ENCODE measurements at regions not wholly inside any gene's neighbourhood (a gene's known extent, or its start where the extent isn't known, plus 50 kb on each side); places are given as distances from the start of the nearest gene placed in this dataset.

- H3K4me3 ChIP-seq (ENCODE audit: low read length) = no peak overlapping the region
- no peaks in the 10 kb centered on the region for H3K36me3 ChIP-seq (replicated peaks; ENCODE audit: low read depth, low read length)
- H3K9ac ChIP-seq (ENCODE audit: low read length) = no peak overlapping the region
- H4K20me1 ChIP-seq (ENCODE audit: insufficient read depth, low read length) = no peaks in the 10 kb centered on the region
- no peaks in the 10 kb centered on the region for H3K27me3 ChIP-seq (ENCODE audit: low read depth, low read length)
- TF ChIP-seq CTCF (IDR thresholded peaks at IDR 0.05; ENCODE audit: low read depth, low read length) (peak; percentile 66), EZH2phosphoT487 (IDR thresholded peaks at IDR 0.05; ENCODE audit: low read depth) (no peak)
- no peaks in the 10 kb centered on the region for H3K9me3 ChIP-seq (ENCODE audit: insufficient read depth, low read length)
- no peak overlapping the region for H3K27ac ChIP-seq (ENCODE audit: low read length)
- no peak overlapping the region for H2AFZ ChIP-seq (ENCODE audit: low read depth, low read length)
- H3K4me2 ChIP-seq (ENCODE audit: low read length) = no peak overlapping the region
- no peaks in the 10 kb centered on the region for H3K4me1 ChIP-seq (ENCODE audit: low read length)
- no peaks in the 10 kb centered on the region for H3K79me2 ChIP-seq (ENCODE audit: low read length)
Observed at GRCh38 chr3:76024640-76025039, 239.3 kb upstream of the ZNF717 start.

- H2AFZ ChIP-seq (ENCODE audit: low read depth, low read length) = 0 out of 2 replicates have a peak overlapping the region, but pooled peaks have one; percentile 31
- H3K4me1 ChIP-seq (ENCODE audit: low read length) = no peaks in the 10 kb centered on the region
- H3K9me3 ChIP-seq (ENCODE audit: insufficient read depth, low read length) = no peaks in the 10 kb centered on the region
- no peak overlapping the region for H3K4me2 ChIP-seq (ENCODE audit: low read length)
- TF ChIP-seq CTCF (IDR thresholded peaks at IDR 0.05; ENCODE audit: low read depth, low read length) (no peak), EZH2phosphoT487 (IDR thresholded peaks at IDR 0.05; ENCODE audit: low read depth) (no peak)
- H3K27me3 ChIP-seq (ENCODE audit: low read depth, low read length) = no peaks in the 10 kb centered on the region
- H3K27ac ChIP-seq (ENCODE audit: low read length) = no peak overlapping the region
- H3K79me2 ChIP-seq (ENCODE audit: low read length) = no peaks in the 10 kb centered on the region
- no peak overlapping the region for H3K9ac ChIP-seq (ENCODE audit: low read length)
- no peaks in the 10 kb centered on the region for H3K36me3 ChIP-seq (replicated peaks; ENCODE audit: low read depth, low read length)
- H3K4me3 ChIP-seq (ENCODE audit: low read length) = no peak overlapping the region
- no peaks in the 10 kb centered on the region for H4K20me1 ChIP-seq (ENCODE audit: insufficient read depth, low read length)
Observed at GRCh38 chr3:76025561-76025960, 240.2 kb upstream of the ZNF717 start.

- H3K4me2 ChIP-seq (ENCODE audit: low read length) = no peak overlapping the region
- no peak overlapping the region for H2AFZ ChIP-seq (ENCODE audit: low read depth, low read length)
- no peaks in the 10 kb centered on the region for H4K20me1 ChIP-seq (ENCODE audit: insufficient read depth, low read length)
- H3K4me3 ChIP-seq (ENCODE audit: low read length) = no peak overlapping the region
- H3K9ac ChIP-seq (ENCODE audit: low read length) = no peak overlapping the region
- no peak overlapping the region for H3K27ac ChIP-seq (ENCODE audit: low read length)
- no peaks in the 10 kb centered on the region for H3K27me3 ChIP-seq (ENCODE audit: low read depth, low read length)
- no peaks in the 10 kb centered on the region for H3K79me2 ChIP-seq (ENCODE audit: low read length)
- no peaks in the 10 kb centered on the region for H3K9me3 ChIP-seq (ENCODE audit: insufficient read depth, low read length)
- H3K4me1 ChIP-seq (ENCODE audit: low read length) = no peaks in the 10 kb centered on the region
- no peaks in the 10 kb centered on the region for H3K36me3 ChIP-seq (replicated peaks; ENCODE audit: low read depth, low read length)
- TF ChIP-seq CTCF (IDR thresholded peaks at IDR 0.05; ENCODE audit: low read depth, low read length) = no peak
Observed at GRCh38 chr3:76026379-76026778, 241.0 kb upstream of the ZNF717 start.

GRCh38 chr3:76028774-76029173 lies 243.4 kb upstream of the ZNF717 start:
- Histone ChIP-seq H3K4me1 (ENCODE audit: low read length) (no peaks in the 10 kb centered on the region), H3K4me2 (ENCODE audit: low read length) (no peak overlapping the region), H3K9me3 (ENCODE audit: insufficient read depth, low read length) (no peaks in the 10 kb centered on the region), H3K79me2 (ENCODE audit: low read length) (no peaks in the 10 kb centered on the region), H3K27me3 (ENCODE audit: low read depth, low read length) (no peaks in the 10 kb centered on the region), H2AFZ (ENCODE audit: low read depth, low read length) (no peak overlapping the region), H3K4me3 (ENCODE audit: low read length) (no peak overlapping the region), H3K27ac (ENCODE audit: low read length) (no peak overlapping the region), H3K9ac (ENCODE audit: low read length) (no peak overlapping the region), H3K36me3 (replicated peaks; ENCODE audit: low read depth, low read length) (peaks cover 6% of the 10 kb centered on the region), H4K20me1 (ENCODE audit: insufficient read depth, low read length) (no peaks in the 10 kb centered on the region)
- no peak for TF ChIP-seq EZH2phosphoT487 (IDR thresholded peaks at IDR 0.05; ENCODE audit: low read depth)
- no peak for TF ChIP-seq CTCF (IDR thresholded peaks at IDR 0.05; ENCODE audit: low read depth, low read length)

Measured in OCI-LY3 (cell line).